ENCODE measurements at regions not wholly inside any gene's neighbourhood (a gene's known extent, or its start where the extent isn't known, plus 50 kb on each side); places are given as distances from the start of the nearest gene placed in this dataset.

GRCh38 chr11:128204898-128205297, 382.5 kb downstream of the ETS1 start:
- Histone ChIP-seq H4K20me1 (ENCODE audit: insufficient read depth, low read length) (no peaks in the 10 kb centered on the region), H3K36me3 (ENCODE audit: control insufficient read depth, insufficient read depth, low read length) (no peaks in the 10 kb centered on the region), H2BK20ac (ENCODE audit: low read depth, low read length) (no peak overlapping the region), H3K9ac (ENCODE audit: low read depth, low read length) (no peak overlapping the region), H3K4ac (ENCODE audit: low read depth, low read length) (no peak overlapping the region), H2BK5ac (ENCODE audit: low read depth, low read length, poor library complexity, severe bottlenecking) (no peak overlapping the region), H3K23ac (ENCODE audit: low read depth, low read length) (no peak overlapping the region), H2AK9ac (replicated peaks; ENCODE audit: low read depth, low read length, poor library complexity) (no peak overlapping the region), H3K4me1 (ENCODE audit: control insufficient read depth, insufficient read depth, low read length) (peaks cover 5% of the 10 kb centered on the region; the same call in 1 of the 2 replicates), H2BK120ac (ENCODE audit: low read depth, low read length) (no peak overlapping the region), H2AK5ac (ENCODE audit: low read depth, low read length) (no peak overlapping the region), H3K4me3 (ENCODE audit: insufficient read depth, low read depth, low read length) (no peak overlapping the region), H3K79me1 (ENCODE audit: low read depth in 1 of 2, low read length in 2 of 2) (no peaks in the 10 kb centered on the region), H2BK15ac (ENCODE audit: low read depth, low read length) (no peak overlapping the region), H3K18ac (ENCODE audit: low read depth, low read length) (no peak overlapping the region), H3K4me2 (ENCODE audit: low read depth, low read length) (no peak overlapping the region), H4K5ac (ENCODE audit: low read depth, low read length) (no peak overlapping the region), H3K27ac (ENCODE audit: insufficient read depth, low read length) (no peak overlapping the region), H4K8ac (ENCODE audit: low read depth in 2 of 2, low read length in 2 of 2) (no peak overlapping the region), H3K27me3 (ENCODE audit: control insufficient read depth, insufficient read depth, low read length) (no peaks in the 10 kb centered on the region), H3K9me3 (ENCODE audit: control insufficient read depth, insufficient read depth, low read length) (peaks cover 4% of the 10 kb centered on the region; the same call in 1 of the 2 replicates), H3K9me1 (ENCODE audit: insufficient read depth, low read length) (peaks cover 3% of the 10 kb centered on the region; the same call in 1 of the 2 replicates), H4K91ac (ENCODE audit: insufficient read depth, low read depth, low read length) (no peak overlapping the region), H3K56ac (ENCODE audit: extremely low read depth, insufficient read depth, low read length) (no peak overlapping the region), H2AFZ (replicated peaks; ENCODE audit: low read length, poor library complexity) (no peak overlapping the region), H3K14ac (replicated peaks; ENCODE audit: low read depth, low read length) (no peak overlapping the region)
- ChIA-PET CTCF (no interaction called here), POLR2A (ENCODE audit: unreplicated experiment) (no interaction called here)
- dilution Hi-C loops (cut with HindIII; ENCODE audit: low sequenced_read_pairs, unreplicated experiment): no loop called here
- TF ChIP-seq POLR2A (IDR thresholded peaks at IDR 0.05; ENCODE audit: low read depth, low read length): no peak
- no peak for TF ChIP-seq NFE2L2 (IDR thresholded peaks at IDR 0.05; ENCODE audit: low read depth, low read length)
- TF ChIP-seq ELK1 (IDR thresholded peaks at IDR 0.05; ENCODE audit: borderline replicate concordance, low read depth, low read length): no peak
- TF ChIP-seq BHLHE40 (IDR thresholded peaks at IDR 0.05; ENCODE audit: low read depth, low read length): no peak
- no peak for TF ChIP-seq RAD21 (IDR thresholded peaks at IDR 0.05; ENCODE audit: low read length)
- TF ChIP-seq SMC3 (IDR thresholded peaks at IDR 0.05; ENCODE audit: low read depth, low read length): no peak
- no peak for TF ChIP-seq RFX5 (IDR thresholded peaks at IDR 0.05; ENCODE audit: low read depth, low read length)
- ATAC-seq (ENCODE audit: low read depth) (no peak), DNase-seq (no peak)
- intact Hi-C loops (cut with micrococcal nuclease): no loop called here
- no CpG with 5 or more reads among the region's 3 CpGs for WGBS, 2 experiments (ENCODE audit: extremely low coverage in 2 of 2, insufficient read length in 1 of 2)
- BruUV-seq (replicated peaks): no TSS peak
- in situ Hi-C loops (cut with MboI; ENCODE audit: low sequenced_read_pairs): no loop called here
